T47D (cell line): ENCODE measurements at regions not wholly inside any gene's neighbourhood (a gene's known extent, or its start where the extent isn't known, plus 50 kb on each side); places are given as distances from the start of the nearest gene placed in this dataset.
"Not testable (repeated sequence)": the region's sequence is repeated elsewhere in the genome, so short reads cannot be mapped to it uniquely, and the experiment has no call there.

Source experiments
- DNase-seq, 2 experiments: peaks; one replicate each; pipeline versions ENCODE4 v3.0.0 to v3.0.0-alpha.2; 2011 to 2012; ENCODE audit warnings: low read depth in 1 of 2, low spot score in 1 of 2
- JUND ChIP-seq: IDR thresholded peaks from 2 replicates; pipeline ENCODE4 v1.6.1; 2012; ENCODE audit warnings: low read depth
- in situ Hi-C: cut with HindIII; loops from 2 replicates; pipeline ENCODE4 v1.10.0; 2016; ENCODE audit warnings: low sequenced_read_pairs, low pct_unique_long_range_greater_than_20kb

DNA sequence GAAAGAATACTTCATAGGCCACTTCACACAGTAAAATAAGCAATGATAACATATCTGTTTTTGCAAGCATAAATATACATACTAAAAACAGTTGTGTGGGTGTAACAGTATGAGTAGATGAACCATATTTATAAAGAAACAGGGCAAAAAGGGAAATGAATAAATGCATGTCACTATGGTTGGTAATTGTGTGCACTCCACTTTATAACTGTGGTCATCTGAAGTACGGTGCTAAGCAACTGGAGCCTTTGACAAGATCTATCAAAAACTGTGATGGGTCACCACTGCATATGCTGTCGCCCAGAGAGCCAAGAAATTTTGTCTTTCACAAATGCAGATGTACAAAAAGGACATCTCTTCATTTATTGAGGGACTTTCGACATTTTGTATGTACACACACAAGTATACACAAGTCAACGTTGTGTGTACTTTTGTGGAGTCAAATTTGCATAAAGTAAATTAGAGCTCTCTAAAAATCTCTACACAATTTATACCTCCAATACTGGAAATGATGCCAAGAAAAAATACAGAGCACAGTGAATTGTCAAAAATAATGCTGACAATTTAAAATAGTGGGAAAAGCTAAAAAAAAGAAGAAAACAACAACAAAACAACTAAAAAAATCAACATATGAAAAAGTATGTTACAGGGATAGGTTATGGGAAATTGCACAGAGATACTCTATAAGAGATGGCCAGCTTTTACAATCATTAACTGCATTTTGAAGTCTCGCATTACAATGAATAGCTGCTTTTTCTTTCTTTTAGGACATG, 123.1 kb upstream of the ENPEP start:
- no peak for TF ChIP-seq JUND
- DNase-seq: no peak
- in situ Hi-C loops: no loop called here

DNA sequence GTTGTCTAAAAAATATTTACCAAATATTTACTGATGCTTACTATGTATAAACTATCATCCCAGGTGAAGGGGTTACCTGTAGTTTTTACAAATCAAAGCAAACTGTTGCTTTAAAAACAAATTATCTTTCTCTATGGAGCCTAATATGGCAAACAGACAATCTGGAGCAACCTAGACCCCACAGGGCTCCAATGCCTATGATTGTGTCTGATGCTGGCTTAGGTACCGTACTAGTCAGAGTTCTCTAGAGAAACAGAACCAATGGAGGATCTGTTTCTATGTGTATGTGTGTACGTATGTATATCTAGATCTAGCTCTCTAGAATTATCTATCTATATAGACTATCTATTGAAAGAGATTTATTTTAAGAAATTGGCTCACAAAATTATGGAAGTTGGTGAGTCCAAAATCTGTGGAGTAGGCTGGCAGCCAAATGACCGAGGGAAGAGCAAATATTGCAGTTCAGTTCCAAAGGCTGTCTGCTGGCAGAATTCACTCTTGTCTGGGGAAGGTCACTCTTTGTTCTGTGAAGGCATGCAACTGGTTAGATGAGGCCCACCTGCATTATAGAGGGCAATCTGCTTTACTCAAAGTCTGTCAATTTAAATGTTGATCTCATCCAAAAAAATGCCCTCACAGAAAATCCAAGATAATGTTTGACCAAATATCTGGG, 127.1 kb upstream of the ENPEP start:
- no peak for TF ChIP-seq JUND
- in situ Hi-C loops: no loop called here
- DNase-seq: no peak

DNA sequence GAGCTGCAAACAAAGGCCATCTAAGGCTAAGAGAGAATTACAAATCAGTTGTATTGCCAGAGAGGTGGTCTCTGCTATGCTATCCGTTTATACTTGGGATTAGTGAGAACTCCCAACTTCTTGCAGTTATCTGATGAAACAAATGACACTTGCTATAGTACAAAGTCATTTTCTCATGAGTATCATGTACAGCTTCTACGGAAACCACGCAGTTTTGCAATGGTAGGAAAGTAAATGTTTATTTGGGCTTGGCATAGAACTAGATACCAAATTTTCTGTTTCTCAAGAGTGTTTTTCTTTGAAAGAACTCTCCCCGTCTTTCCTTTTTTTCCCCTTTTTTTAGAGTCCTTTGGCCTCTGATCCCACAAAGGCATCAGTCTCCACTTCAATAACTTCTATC, 128.2 kb upstream of the ENPEP start:
- TF ChIP-seq JUND: no peak
- DNase-seq: no peak
- in situ Hi-C loops: no loop called here

DNA sequence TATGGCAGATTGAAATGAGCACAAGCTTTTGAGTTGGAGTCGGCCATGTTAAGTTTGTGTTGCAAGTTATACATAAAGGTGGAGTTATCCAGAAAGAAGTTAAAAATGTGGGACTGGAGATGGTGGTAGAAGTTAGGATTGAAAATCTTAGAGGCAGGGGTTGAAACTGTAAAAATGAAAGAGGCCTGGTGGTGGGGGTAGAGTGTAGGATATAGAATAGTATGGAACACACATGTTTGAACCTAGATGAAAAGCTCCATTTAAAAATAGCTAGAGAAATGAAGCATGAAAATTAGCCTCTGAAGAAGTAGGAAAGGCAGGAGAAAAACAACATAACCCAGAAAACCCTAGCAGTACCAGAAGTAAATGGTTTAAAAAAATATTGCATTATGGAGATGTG, 131.8 kb upstream of the ENPEP start:
- in situ Hi-C loops: no loop called here
- no peak for TF ChIP-seq JUND
- DNase-seq: peak; percentile 4 to 42

- no peak for TF ChIP-seq JUND
- DNase-seq: no peak
- in situ Hi-C loops: no loop called here
Observed at GRCh38 chr4:110343534-110343933, 132.4 kb upstream of the ENPEP start.

DNA sequence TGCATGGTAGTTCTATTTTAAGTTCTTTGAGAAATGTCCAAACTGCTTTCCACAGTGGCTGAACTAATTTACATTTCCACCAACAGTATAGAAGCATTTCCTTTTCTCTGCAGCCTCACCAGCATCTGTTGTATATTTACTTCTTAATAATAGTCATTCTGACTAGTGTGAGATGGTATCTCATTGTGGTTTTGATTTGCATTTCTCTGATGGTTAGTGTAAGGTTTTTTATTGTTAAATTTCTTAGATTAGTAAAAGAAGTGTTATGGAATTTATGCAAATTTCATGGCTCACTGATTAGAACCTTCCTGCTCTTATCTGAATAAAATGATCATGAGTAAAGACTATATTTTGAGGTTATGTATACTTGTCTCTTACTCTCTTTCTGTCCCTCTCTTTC, 134.8 kb upstream of the ENPEP start:
- DNase-seq, in situ Hi-C loops: not testable (repeated sequence)

GRCh38 chr4:110335399-110335798, 137.0 kb upstream of the ELOVL6 start:
- TF ChIP-seq JUND: no peak
- peak in 1 of 2 experiments; percentile 35 for DNase-seq
- in situ Hi-C loops: no loop called here

- in situ Hi-C loops: no loop called here
- no peak for DNase-seq
- no peak for TF ChIP-seq JUND
Observed at GRCh38 chr4:110332483-110332882, 134.1 kb upstream of the ELOVL6 start.

DNA sequence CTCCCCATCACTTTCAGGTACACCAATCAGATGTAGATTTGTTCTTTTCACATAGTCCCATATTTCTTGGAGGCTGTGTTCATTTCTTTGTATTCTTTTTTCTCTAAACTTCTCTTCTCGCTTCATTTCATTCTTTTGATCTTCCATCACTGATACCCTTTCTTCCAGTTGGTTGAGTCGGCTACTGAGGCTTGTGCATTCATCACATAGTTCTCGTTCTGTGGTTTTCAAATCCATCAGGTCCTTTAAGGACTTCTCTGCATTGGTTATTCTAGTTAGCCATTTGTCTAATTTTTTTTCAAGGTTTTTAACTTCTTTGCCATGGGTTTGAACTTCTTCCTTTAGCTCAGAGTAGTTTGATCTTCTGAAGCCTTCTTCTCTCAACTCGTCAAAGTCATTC, 128.0 kb upstream of the ELOVL6 start:
- in situ Hi-C loops, DNase-seq: not testable (repeated sequence)

GRCh38 chr4:110310795-110311194, 112.4 kb upstream of the ELOVL6 start:
- no peak for TF ChIP-seq JUND
- no peak for DNase-seq
- in situ Hi-C loops: no loop called here

- DNase-seq: no peak
- in situ Hi-C loops: no loop called here
- TF ChIP-seq JUND: no peak
Observed at GRCh38 chr4:110309675-110310074, 111.3 kb upstream of the ELOVL6 start.

DNA sequence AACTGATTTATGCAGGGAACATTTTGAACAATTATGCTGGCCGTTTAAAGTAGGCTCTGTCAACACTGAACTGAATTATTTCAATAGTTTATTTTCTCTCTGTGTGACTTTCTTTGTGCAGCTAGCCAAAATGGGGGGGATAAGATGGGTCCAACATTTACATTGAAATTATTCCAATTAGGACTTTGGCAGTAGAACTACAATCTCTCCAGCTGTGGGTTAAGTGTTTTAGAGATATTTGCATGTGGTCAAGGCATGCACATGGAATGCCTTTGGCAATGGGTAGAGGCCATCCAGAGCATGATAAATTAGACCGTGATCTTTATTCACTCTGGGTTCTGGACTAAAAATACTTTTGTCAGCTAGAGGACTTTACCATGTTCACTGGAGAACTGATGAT, 107.9 kb upstream of the ELOVL6 start:
- DNase-seq: no peak
- in situ Hi-C loops: no loop called here
- TF ChIP-seq JUND: no peak

DNA sequence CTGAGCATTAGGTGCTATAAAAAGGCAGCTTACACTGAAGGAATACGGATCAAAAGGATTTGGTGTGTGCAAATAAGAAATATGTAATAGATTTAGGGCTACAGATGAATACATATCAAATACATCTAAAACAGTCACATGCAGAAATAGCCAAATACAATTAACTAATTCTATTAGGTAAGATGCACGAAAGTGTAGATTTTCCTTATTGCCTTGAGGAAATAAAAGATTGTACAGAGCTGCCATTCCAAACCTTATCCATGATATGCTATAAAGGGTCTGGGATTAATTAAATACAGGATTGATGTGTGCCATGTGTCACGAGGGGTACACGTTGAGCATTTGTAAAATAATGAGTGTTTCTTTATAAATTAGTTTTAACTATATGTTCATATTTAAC, 107.0 kb upstream of the ELOVL6 start:
- in situ Hi-C loops: no loop called here

DNA sequence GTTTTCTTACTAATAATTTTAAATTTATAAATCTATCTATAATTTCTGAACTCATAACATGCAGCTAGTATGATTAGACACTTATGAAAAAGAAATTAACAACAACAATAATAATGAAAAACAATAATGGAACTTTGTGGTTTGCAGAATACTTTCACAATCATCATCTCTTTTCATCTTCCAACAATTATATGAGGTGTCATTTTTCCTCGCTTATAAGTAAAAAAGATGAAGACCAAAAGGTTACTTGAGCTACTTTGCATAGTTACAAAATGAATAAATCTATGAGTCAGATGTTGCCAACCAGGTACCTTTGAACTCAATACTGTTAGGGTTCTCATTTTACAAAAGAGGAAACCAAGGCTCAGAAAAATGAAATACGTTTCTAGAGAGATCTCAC, 98.5 kb upstream of the ELOVL6 start:
- DNase-seq: no peak
- in situ Hi-C loops: no loop called here
- TF ChIP-seq JUND: no peak

More for the DNA sequence above, 107.0 kb upstream of the ELOVL6 start:
- DNase-seq: no peak
- TF ChIP-seq JUND: no peak
